GM12875 (cell line): ENCODE measurements at regions not wholly inside any gene's neighbourhood (a gene's known extent, or its start where the extent isn't known, plus 50 kb on each side); places are given as distances from the start of the nearest gene placed in this dataset.

ENCODE experiments used
- H3K4me3 ChIP-seq: one replicate; pipeline ENCODE4 v1.5.1; 2011; ENCODE audit warnings: low read depth, low read length, control low read depth
- TF ChIP-seq, protein P1 (sequence below): IDR thresholded peaks from 2 replicates; pipeline ENCODE4 v1.5.1; 2011; ENCODE audit warnings: low read depth, mild to moderate bottlenecking, control low read depth, inconsistent platforms, low read length, moderate library complexity, borderline replicate concordance; ENCODE audit not compliant: insufficient read depth

DNA sequence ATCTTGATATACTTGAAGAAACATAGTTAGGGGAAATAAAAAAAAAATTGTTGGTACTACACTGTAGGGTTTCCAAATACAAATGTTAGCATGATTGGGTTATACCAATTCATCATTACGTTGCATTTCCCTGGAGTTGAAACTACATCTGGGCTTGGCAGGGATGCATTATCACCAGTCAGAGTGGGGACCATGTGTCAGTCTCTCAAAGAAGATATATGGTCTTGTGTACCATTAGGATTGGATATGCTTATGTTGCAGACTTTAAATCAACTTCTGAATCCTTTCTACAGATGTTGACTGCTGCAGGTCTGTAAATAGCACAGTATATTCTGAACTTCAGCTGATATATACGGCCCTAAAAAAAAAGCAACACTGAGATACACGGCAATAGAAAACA, 188.5 kb downstream of the SLIT2 start:
- H3K4me3 ChIP-seq = no peak overlapping the region
- TF ChIP-seq, protein P1, sequence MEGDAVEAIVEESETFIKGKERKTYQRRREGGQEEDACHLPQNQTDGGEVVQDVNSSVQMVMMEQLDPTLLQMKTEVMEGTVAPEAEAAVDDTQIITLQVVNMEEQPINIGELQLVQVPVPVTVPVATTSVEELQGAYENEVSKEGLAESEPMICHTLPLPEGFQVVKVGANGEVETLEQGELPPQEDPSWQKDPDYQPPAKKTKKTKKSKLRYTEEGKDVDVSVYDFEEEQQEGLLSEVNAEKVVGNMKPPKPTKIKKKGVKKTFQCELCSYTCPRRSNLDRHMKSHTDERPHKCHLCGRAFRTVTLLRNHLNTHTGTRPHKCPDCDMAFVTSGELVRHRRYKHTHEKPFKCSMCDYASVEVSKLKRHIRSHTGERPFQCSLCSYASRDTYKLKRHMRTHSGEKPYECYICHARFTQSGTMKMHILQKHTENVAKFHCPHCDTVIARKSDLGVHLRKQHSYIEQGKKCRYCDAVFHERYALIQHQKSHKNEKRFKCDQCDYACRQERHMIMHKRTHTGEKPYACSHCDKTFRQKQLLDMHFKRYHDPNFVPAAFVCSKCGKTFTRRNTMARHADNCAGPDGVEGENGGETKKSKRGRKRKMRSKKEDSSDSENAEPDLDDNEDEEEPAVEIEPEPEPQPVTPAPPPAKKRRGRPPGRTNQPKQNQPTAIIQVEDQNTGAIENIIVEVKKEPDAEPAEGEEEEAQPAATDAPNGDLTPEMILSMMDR = no peak

DNA sequence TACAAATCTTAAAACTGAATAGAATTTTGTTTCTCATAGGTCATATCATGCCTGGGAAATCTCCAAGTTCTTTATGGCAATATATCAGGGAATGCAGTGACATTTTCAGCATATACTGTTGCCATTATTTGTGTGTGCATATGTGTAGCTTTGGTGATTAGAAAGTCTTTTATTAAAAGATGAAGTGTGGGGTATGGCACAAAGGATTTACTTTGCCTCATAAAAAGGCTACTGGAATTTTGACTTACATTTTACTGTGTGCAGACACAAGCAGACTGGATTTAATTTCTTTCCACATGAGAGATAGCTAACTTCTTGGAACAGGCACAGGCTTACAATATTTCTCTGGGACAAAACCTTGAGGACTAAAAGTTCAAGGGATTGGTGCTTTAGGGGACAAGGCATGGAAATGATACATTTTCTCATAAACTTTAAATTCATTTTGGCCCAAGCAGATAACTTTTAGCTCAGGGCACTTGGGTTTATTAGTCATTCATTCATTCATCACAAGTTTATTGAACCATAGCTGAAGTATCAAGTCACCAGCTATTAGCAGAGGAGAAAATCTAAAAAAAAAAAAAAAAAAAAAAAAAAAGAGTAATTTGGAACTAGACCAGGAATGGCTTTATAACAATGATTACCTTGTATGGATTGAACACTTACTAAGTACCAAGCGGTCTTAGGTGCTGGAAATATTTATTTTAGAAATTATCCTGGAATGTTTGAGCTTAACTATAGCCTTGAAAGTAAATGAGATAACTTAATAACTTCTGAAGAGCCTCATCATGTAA, 191.5 kb downstream of the SLIT2 start:
- H3K4me3 ChIP-seq = no peak overlapping the region
- TF ChIP-seq, protein P1 = no peak

DNA sequence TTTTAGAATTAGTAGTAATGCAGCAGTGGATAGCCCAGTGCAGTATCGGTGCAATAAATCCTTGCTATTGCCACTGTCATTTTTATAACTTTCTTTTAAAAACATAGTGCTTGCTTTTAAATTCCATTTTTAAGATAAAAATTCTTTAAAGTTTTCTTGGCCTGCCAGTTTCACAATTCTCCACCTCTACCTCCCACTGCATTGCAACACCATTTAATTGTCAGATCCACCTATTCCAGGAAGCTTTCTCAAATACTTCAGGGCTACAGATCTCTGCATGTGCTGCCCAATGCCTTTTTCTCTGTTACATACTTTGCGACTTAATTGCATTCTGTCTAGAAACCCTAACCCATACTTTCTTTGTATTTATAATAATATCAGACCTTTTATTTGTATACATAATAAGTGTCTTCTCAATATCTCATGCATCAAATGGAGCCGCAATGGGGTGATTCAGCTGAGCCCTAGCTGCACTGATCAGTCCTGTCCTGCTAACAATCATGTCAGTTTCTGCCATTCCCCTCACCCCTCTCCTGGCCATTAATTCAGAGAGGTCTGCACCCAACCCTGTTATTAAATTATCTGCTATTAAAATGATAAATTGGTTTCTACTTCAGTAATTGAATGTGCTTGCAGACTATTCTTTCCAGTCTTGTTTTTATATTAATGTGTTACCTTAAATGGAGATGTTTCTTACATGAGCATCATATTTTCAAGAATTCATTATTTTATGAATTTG, 193.1 kb downstream of the SLIT2 start:
- TF ChIP-seq, protein P1 = no peak
- no peak overlapping the region for H3K4me3 ChIP-seq

DNA sequence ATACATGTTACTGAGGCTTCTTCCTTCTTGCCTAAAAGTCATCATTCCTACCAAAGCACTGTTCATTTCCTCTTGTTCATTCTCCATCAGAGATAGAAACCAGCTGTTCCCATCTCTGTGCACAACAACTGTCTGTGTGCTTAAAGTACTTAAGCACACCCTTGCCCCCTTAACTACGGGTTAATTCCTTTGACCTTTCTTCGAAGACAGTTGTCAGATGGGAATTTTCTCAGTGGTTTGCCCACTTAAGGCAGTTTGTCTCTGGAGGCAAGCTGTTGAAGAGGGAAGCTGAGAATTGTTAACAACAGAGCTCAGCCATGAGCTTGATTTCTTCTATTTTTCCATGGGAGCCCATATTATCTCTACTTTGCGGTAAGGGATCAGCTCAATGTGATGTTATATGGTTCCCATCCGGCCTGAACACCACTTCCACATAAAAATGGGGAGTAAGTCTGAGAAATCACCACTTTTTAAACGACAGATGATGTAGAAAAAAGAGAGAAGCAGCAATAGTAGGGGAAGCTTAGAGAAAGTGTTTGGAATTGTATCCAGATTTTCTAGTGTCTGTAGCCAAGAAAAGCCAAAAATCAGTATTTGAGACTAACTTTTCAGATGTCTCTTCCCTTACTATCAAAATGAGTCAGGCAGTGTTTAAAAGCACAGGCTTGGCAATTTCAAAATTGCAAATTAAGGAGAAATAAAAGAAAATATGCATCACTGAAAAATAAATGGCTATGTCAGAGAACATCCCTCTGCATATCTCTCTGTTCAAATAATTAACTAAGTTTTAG, 194.4 kb downstream of the SLIT2 start:
- TF ChIP-seq, protein P1 = no peak
- no peak overlapping the region for H3K4me3 ChIP-seq

DNA sequence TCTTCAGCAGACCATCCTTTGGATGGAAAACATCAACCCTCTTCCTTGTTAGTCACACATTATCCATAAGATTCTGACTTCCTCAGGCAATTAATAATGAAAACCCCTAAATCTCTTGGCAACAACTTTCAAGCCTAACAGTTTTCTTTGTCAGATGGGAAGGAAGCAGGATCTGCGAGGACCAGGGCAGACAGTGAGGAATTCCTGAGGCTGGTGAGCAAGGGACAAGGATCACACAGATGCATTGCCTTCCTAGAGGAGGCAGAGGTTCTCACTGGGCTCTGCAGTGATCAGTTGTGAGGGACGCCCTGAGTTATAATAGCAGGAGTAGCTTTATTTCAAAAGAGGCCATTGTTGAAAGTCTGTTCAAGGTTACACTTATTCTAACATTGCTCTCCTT, 195.4 kb downstream of the SLIT2 start:
- no peak overlapping the region for H3K4me3 ChIP-seq
- TF ChIP-seq, protein P1 = no peak

DNA sequence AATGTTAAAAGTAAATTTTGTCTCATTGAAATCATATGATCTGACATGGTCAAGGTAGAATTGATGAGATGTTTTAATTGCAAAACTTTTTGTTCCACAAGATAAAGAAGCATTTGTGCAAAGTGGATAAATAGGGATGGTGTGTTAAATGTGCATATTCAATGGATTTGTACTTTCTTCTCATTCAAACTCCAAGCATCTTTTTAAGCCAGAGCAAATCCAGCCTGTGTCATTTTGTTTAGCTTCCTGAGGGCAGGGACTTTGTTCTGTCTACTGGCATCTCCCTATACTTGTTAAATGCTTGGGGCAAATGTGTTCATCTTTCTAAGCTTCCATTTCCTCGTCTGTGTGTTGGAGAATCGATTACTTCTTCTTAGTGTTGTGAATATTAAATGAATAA, 200.3 kb downstream of the SLIT2 start:
- TF ChIP-seq, protein P1 = no peak
- no peak overlapping the region for H3K4me3 ChIP-seq

DNA sequence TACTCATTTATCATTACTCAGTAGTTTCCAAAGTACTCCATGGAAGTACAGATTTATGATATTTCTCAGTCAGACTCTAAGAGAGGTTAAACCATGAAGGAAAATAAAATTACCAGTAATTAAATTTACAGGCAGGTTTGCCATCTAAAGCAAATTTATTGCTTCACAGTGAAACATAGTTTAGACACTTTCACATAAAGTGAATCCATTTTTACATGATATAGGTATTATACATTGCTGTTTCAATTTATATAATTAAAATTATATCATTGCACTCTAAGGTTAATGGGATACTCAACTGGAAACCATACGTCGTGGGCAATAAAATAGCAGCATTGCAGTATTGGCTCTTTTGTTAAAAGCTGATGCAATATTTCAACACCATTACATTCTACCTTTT, 202.8 kb downstream of the SLIT2 start:
- TF ChIP-seq, protein P1 = no peak

More for the DNA sequence above, 202.8 kb downstream of the SLIT2 start:
- no peak overlapping the region for H3K4me3 ChIP-seq
